NOMO-1 (cell line): ENCODE measurements at regions not wholly inside any gene's neighbourhood (a gene's known extent, or its start where the extent isn't known, plus 50 kb on each side); places are given as distances from the start of the nearest gene placed in this dataset.
"Not testable (repeated sequence)": the region's sequence is repeated elsewhere in the genome, so short reads cannot be mapped to it uniquely, and the experiment has no call there.

Experiments used
- DNase-seq, 2 experiments: peaks; one replicate each; lab custom pipeline; 2025; ENCODE audit not compliant: unreplicated experiment in 2 of 2; lab: John Stamatoyannopoulos, UW

DNA sequence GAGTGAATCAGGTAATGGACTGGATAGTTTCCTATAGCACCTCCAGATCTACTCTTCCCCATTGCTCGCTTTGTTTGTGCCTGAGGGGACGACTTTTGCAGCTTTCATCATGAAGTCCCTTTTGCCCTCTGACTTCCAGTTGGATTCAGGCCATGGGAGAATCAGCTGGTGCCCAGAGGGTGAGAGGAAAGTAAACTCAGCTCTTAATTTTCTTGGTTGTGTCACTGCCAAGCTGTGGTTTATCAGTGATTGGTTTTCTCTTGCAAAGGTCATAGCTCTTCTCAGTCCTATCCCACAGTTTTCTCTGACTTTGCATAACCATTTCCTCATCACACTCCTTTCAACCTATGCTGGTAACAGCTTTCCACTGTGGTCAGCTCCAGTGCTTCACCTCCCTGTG lies 200.1 kb downstream of the KCNJ2 start:
- DNase-seq: peak in 1 of 2 experiments; percentile 13

DNA sequence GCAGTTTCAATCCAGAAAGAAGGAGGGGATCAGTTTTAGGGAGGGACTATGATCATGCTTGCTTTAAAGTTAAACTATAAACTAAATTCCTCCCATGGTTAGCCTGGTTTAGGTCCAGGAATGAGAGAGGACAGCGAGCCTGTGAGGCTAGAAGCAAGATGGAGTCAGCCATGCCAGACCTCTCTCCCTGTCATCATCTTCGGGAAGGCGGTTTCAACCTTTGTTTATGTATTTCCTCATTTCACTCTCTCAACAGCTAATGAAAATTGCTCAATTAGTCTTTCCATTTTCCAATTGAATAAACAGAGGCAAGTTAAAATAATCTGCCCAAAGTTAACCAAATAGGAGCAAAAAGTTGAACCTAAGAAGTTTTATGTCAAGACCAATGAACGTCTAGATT lies 201.5 kb downstream of the KCNJ2 start:
- peak in 1 of 2 experiments; percentile 31 for DNase-seq

GRCh38 chr17:70373369-70373768 lies 204.0 kb downstream of the KCNJ2 start:
- DNase-seq: no peak

DNA sequence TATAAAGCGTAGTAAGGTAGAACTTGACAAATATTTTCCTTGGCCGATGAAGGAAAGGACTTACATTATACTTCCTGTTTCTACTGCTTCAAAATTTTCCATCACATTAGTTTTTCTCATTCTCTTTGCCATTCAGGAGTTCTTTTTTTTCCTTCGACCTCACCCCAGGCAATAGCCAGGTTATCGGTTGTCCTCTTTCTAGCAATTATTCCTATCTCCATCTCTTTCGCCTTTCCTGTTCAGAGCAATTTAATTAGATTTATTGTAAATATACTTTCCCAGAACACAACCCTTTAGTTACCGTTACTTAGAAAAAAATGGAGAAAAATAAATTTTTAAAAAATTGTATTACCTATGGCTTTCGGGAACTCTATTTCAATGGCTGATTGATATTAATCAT lies 205.2 kb downstream of the KCNJ2 start:
- DNase-seq: no peak

GRCh38 chr17:70375406-70375805 lies 206.1 kb downstream of the KCNJ2 start:
- no peak for DNase-seq

- DNase-seq: no peak
These were observed 206.8 kb downstream of the KCNJ2 start for GRCh38 chr17:70375813-70376770.

DNA sequence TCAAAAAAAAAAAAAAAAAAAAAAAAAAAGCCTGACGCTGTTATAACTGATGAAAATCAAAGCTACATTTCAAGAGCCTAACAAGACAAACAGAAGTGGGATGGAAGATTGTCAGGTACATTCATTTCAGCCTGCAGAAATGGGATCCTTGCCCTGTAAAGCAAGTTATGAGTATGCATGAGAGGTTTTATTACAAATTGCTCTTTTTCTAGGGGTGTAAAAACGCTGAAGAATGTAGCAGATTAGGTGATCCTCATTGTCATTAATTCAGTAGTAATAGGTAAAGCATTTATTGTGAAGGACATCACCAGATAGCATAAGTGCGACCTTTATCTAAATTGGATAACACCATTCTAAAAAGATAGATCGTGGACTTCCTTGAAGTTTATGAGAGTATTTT lies 208.3 kb downstream of the KCNJ2 start:
- DNase-seq: no peak

- no peak for DNase-seq
These were observed 208.7 kb downstream of the KCNJ2 start for GRCh38 chr17:70378076-70378475.

DNA sequence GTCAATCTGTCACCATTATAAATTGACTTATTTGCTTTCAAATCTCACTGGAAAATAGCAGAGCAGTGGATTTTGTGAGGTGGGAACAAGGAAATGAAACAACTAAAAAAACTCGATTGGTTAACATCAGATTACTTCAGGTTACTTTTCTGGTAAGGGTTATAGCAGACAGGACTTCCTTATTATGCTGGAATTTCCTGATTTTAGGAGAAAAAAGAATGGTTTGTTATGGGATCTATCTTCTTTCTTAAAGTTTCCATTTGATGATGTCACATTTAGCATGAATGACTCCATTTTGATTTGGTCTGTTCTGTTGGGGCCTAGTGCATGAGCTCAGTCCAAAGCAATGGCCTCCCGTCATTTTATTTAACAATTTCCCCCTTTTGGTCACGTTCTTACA lies 210.6 kb downstream of the KCNJ2 start:
- DNase-seq: no peak

GRCh38 chr17:70381916-70382315 lies 212.6 kb downstream of the KCNJ2 start:
- not testable (repeated sequence) for DNase-seq

DNA sequence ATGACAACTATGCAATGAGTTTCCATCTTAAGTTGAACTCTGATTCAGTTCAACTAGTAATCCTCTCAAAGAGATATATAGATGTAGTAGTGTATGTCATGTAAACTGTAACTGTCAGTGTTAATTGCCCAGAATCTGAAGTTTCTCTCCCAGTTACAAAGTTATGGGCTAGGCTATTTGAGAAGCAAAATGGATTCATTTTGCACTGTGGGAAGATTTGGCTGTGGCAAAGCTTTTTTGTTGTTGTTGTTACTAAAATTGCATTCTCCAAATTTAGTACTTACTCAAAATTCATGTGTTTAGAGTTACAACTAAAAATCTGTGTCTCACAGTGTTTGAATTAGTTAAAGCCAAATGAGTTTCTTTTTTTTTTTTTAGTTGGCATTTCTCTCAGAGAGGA lies 219.0 kb downstream of the KCNJ2 start:
- no peak for DNase-seq

DNA sequence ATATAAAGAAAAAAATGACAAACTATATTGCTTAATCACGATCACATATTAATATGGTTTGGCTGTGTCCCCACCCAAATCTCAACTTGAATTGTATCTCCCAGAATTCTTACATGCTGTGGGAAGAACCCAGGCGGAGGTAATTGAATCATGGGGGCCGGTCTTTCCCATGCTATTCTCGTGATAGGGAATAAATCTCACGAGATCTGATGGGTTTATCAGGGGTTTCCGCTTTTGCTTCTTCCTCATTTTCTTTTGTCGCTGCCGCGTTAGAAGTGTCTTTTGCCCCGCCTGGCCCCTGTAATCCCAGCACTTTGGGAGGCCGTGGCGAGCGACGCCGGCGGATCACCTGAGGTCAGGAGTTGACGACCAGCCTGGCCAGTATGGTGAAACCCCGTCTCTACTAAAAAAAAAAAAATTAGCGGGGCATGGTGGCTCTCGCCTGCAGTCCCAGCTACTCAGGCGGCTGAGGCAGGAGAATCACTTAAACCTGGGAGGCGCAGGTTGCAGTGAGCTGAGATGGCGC lies 220.0 kb downstream of the KCNJ2 start:
- DNase-seq: not testable (repeated sequence)

DNA sequence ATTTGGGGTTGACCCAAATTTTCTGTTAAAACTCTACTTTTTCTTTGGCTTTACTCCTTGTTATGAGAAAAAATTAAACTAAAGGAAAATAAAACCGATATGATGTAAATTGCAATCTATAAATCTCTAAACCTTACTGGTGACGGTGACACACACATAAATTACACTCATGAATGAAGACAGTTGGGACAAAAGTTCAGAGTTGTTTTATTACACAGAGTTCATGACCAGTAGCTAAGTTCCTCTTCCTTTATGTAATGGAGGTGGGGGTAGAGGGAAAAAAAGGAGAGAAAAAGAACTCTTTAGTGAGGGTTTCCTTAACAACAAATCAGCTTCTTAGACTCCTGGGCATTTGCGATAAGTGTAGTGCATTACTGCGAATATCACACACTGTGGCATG lies 220.7 kb downstream of the KCNJ2 start:
- peak; percentile 29 to 69 for DNase-seq

- DNase-seq: no peak
These were observed 225.3 kb downstream of the KCNJ2 start for GRCh38 chr17:70394473-70395232.

GRCh38 chr17:70405492-70406220 lies 236.3 kb downstream of the KCNJ2 start:
- DNase-seq: peak; percentile 71 to 85

DNA sequence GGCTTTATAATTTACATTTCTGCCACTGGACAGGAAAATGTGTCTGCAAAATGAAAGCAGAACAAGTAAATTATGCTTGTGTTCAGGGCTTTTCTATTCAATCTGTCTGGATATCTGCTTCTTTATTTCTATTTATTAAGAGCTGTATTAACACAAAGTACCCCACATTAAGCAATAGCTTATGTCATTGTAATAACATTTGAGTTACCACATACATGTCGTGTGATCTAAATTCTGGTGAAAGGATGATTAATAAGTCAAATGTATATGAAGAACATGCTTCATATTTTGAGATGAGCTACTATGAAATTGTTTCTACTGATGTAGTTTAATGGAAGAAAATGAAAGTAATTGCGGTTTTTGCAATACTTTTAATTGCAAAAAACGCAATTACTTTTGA lies 238.2 kb downstream of the KCNJ2 start:
- no peak for DNase-seq

GRCh38 chr17:70408768-70409167 lies 239.4 kb downstream of the KCNJ2 start:
- DNase-seq: no peak

DNA sequence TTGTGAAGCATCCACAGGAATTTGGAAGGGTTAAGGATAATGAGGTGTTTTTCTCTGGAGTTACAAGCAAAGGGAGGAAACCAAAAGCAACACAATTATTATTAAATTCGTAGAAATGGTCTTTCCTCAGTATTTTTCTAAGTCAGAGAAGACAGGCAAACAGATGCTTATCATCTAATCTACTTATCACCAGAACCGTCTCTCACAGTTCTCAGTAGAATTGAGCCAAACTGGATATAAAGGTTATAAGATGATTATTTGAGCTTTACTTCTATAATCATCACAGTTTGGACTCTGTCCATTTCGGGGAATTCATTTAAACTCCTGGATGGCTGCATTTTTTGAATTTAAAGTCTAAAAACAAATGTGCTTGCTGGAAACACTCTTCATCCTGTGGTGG lies 245.0 kb downstream of the KCNJ2 start:
- DNase-seq: no peak

- no peak for DNase-seq
These were observed 251.6 kb downstream of the KCNJ2 start for GRCh38 chr17:70420861-70421445.

GRCh38 chr17:70422862-70423261 lies 253.5 kb downstream of the KCNJ2 start:
- DNase-seq: no peak
